GM19463 (cell line): ENCODE measurements at regions not wholly inside any gene's neighbourhood (a gene's known extent, or its start where the extent isn't known, plus 50 kb on each side); places are given as distances from the start of the nearest gene placed in this dataset.
"Not testable (repeated sequence)": the region's sequence is repeated elsewhere in the genome, so short reads cannot be mapped to it uniquely, and the experiment has no call there.

Source experiments
- ATAC-seq: cut with Tn5 transposase; IDR thresholded peaks from one replicate; pipeline ENCODE4 v1.9.1; 2021; ENCODE audit warnings: mild to moderate bottlenecking, moderate library complexity; ENCODE audit not compliant: unreplicated experiment

DNA sequence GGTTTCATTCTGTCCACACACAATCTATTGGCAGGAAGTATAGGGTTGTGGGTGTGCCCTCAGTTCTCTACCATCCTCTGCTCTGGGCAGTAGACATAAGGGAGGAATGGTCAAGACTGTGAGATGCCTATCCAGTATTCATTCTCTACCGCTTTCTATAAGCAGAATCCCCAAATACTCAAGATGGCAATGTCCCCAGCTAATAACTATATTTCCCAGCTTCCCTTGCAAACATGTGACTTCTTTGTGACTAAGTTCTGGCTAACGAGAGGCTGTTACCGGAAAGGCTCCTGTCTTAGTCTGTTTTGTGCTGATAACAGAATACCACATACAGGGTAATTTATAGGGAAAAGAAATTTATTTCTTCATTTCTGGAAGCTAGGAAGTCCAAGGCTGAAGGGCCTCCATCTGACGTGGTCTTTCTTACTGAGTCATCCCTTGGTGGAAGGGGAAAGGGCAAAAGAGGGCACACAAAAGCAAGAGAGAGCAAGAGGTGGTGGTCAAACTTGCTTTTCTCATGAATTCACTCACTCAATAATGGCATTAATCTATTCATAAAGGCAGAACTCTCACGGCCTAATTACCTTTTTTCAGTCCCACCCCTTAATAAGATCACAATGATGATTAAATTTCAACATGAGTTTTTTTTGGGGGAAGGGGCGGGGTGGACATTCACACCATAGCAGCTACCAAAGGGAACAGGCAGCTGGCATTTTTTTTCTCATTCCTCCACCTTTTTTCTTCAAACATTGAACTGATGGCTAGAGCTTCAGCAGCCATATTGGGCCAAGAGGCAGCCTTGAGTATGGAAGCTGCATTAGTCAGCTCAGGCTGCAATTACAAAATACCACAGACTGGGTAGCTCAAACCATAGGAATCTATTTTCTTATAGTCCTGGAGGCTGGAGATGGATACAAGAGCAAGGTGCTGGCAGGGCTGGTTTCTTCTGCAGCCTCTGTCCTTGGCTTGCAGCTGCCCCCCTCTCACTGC, 109.7 kb upstream of the OR9Q1 start:
- no peak for ATAC-seq

DNA sequence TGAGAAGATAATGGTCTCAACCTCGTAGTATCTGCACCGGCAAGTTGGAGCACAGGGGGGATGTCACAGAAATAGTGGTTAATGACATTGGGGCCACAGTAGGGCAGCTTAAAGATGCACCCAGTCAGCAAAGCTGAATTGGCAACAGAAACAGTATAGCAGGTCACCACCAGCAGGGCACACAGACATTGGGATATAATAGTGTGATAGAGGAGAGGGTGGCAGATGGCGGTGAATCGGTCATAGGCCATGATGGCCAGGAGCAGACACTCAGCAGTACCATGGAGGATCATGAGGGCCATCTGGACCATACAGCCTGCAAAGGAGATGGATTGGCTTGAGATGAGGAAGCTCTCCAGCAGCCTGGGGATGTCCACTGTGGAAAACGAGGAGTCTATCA, 106.0 kb upstream of the OR9Q1 start:
- no peak for ATAC-seq

DNA sequence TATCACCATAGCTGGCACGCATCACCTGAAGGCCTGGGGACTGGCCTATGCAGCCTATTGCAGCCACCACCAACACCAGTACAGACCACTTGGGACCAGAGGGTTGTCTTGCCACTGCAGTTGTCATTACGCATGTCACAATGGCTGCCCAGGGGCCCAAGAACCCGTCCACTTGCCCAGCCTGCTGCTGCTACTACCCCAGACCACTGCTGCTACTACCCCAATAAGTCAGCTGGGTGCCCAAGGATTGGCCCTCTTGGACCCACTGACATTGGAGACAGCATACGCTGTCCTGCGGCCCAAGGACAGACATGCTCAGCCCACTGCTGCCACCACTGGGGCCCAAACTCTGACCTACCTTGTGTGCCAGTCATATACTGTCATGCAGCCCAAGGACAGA, 102.7 kb upstream of the OR9Q1 start:
- no peak for ATAC-seq

DNA sequence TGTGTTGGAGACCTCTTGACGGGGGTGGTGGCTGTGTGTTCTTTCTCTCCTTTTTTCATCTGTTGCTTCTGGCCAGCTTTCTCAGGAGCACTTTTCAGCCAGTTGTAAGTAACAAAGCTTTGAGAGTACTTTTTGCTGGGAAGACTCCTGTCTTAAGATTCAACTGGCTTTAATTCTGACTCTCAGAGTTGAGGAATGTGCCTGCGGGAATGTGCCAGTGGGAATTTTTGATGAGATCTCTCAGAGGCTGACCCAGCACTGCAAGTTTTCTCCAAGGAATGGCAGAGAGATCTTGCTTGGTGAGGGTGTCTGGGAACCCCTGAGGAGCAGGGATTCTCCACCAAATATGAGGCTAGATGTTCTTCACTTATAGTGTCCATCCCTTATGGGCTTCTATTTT, 91.6 kb upstream of the OR9Q1 start:
- ATAC-seq = no peak

DNA sequence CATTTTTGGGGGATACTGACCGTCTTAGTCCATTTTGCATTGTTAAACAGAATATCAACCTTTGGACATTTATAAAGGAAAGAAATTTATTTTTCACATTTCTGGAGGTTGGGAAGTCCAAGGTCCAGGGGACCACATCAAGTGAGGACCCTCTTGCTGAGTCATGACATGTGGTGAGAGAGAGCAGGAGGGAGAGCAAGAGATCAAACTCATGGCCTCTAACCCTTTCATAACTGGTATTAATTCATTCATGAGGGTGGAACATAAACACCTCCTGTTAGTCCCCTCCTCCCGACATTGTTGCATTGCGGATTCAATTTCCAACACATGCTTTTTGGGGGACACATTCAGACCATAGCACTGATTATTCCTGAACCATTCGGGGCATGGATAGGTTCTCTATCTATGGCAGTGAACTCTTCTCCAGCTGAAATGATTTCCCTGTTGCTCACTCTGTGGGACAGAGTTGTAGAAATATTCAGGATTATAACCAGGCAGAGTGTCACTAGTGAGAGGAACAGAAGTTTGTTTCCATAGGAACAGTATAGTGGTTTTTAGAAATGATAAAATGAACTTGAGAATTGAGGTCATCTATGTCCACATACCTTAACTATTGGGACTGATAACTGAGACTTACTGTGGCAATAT, 88.2 kb upstream of the OR9Q1 start:
- ATAC-seq = no peak

DNA sequence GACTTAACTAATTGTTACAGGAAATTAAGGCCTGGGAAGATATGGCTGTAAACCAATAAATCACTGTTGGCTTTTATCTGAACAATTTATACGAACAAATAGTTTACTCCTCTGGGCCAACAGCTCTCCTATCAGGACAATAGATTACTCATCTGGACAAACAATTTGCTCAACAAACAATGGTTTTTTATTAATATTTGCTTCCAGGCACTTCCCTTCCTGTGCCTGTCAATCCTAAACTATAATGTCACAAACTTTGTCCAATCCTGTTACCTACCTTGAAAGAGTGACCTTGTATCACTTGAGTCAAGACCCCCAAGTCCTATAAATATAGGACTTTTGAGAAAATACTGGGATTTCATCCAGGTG, 87.6 kb upstream of the OR9Q1 start:
- ATAC-seq = no peak

DNA sequence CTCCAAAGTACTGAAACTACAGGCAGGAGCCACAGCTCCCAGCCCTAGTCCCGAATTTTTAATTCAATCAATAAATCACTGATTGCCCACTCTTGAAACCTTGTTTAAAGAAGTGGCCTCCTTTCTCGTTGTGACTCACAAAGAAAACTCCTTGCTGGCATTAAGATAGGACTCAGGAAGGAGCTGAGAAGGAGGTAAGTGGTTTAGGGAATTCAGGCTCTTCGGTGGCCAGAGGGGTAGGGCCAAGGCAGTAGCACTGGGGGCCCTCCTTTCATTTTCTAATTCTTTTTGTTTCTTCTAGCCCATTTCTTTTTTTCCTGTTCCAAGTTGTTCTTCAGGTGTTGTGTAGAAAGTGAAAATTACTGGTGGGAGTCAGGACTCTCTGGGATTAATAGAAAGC, 86.2 kb upstream of the OR9Q1 start:
- no peak for ATAC-seq

DNA sequence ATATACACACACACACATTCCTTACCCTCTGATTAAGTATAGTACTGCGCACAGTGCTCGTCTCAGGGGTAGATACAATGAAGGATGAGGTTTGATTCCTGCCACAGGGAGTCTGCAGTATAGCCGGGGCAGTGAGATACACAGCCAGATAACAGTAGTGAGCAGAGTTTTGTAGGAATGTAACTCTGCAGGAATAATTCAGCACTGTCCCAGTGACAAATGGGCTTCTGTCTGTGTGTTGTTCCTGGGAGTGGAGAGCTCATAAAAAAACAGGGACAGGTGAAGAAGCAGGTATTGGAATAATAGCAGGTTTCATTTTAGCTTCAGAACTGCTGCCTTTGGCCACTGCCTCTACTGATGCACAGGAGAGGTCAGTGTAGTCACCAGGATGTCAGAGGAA, 85.3 kb upstream of the OR9Q1 start:
- no peak for ATAC-seq

DNA sequence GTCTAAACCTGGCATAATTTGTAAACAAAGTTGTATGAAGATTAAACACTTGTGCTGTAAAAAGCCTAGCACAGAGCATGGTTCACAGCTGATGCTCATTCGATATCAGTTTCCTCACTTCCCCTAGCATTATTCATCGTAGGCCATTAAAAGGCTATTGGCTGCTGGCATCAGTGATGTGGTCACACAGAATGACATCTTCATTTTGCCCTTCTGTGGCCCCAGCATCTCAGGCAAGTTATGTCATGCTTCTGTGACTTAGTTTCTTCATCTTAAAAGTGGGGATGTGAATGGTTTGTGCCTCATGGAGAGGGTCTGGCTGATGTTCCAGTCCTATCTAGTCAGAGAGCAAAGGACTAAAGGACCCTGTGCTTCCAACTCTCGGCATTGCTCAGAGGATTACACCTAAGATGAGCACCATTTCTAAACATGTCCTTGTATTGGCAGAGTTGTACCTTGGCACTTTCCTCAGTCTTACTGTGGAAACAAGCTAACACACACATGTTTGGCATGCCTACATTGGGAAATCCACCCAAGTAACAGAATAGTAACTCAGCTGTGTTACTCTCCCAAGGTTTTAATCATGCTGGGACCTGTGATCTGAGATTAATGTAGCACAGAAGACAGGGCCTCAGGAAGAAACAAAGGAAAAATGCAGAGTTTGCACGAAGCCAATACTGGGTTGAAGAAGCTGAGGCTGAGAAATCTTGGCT, 83.5 kb upstream of the OR9Q1 start:
- ATAC-seq = no peak

DNA sequence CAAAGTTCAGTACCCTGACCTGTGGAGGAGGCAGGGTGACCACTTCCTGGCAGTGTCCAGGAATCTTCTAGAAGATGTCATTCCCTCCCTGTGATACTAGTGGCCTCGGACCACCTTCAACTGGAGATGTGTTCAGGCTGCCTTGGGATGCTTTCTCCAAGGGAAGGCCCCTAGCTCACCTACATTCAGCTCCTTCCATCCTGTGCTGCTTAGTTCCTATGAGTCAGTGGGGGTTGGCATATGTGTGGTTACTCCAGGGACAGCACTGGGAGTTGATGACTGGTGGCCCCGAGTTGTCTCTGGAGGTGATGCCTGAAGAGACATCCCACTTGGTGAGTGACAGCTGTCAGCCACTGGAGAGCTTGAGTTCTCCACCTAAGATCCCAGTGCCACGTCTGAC, 81.8 kb upstream of the OR9Q1 start:
- no peak for ATAC-seq

DNA sequence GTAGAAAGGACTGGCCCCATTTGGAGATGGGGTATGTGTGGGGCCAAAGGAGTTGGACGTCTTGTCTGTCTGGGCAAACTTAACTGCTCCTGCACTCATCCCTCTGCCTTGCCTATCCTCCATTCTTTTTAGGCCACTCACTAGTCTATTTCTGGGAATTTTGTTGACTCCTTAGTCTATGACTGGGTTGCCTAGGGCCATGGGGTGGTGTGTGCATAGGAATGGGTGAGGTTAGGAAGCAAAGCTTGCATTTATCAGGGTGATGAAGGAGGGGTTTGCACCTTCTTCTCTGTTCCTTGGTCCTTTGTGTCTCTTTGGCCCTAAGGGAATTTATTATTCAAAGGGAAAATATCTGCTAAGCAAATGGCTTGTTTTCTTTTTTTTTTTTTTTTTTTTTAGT, 80.9 kb upstream of the OR9Q1 start:
- ATAC-seq = no peak

DNA sequence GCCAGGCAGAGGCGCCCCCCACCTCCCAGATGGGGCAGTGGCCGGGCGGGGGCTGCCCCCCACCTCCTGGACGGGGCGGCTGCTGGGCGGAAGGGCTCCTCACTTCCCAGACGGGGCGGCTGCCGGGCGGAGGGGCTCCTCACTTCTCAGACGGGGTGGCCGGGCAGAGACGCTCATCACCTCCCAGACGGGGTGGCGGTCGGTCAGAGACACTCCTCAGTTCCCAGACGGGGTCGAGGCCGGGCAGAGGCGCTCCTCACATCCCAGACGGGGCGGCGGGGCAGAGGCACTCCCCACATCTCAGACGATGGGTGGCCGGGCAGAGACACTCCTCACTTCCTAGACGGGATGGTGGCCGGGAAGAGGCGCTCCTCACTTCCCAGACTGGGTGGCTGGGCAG, 79.9 kb upstream of the OR9Q1 start:
- ATAC-seq = not testable (repeated sequence)

DNA sequence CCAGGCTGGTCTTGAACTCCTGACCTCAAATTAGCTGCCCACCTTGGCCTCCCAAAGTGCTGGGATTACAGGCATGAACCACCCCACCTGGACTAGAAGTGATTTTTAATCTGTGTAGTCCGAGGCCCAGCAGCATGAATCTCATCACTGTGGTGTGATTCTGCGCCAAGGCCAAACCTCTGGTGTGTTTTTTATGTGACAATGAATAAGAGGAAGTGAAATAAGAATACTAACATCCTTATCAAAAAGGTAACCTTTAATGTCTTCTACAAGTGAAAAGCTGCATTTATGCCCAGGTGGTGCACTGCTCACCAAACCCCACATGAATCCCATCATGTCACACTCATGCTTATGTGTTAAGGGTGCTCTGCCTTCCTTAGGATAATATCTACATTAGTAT, 77.1 kb upstream of the OR9Q1 start:
- ATAC-seq = no peak

DNA sequence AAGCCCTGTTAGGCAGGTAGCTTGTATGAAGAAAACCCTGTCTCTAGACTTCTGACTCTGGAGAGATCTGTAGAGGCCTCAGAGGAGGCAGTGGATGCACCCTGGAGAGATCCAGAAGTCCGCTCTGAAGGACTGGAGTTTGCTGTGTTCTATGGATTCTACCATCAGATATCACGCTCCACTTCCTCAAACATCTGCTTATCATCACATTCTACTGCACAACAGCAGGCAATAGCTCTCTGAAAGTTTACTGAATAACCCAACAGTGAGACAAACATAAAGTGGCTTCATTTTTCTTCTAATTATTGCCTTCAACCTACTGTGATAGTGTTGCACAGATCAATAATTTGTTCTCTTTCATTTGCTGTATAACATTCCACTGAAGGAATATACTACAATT, 59.0 kb upstream of the OR9Q1 start:
- ATAC-seq = no peak

DNA sequence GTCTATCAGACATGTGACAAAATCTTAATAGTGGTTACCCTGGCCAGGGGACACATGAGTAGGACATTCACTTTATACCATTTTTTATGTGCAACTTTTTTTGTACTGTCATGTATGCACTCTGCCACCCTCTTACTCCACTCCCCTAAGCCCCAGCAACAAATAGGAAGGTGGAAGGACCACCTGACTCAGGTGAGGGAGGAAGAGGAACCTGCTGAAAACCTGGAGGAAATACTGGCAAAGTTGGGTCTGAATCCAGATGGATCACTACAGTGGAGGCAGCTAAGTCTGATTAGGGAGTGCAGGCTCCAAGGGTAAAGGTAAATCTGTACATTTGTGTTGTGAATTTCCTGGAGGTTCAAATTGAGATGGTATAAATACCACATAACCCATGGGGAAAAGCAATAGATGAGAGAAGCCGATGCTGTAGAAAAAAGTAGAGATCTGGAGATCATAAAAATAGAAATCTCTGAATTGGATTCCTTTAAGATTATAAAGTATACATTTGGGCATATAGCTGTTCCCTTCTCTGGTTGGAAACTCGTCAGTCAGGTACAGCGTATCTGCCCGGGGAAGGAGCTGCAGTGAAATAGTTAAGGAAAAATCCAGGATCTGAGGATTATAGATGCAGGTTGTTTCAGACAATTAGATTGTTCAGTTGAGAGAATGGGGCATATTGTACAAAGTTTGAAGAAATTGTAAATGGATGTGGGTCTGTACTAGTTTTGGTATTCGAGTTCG, 52.2 kb upstream of the OR9Q1 start:
- ATAC-seq = no peak

DNA sequence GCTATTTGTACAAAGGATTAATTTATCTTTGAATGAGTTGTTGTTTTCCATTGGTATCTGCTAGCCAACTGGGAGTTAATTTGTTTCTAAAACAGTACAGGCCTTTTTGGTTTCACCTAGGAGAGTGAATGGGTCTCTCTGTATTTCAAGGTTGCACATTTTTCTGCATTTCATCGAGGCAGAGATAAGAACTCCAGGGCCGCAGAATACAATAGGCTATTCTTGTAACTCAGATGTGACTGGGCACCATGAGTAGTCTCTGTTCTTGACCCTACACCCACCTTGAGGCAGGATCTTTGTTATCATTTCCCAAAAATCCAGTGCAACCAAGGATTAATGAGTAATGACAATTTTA, 51.7 kb upstream of the OR9Q1 start:
- ATAC-seq = no peak
